Keratinocyte (primary cell): ENCODE measurements at regions not wholly inside any gene's neighbourhood (a gene's known extent, or its start where the extent isn't known, plus 50 kb on each side); places are given as distances from the start of the nearest gene placed in this dataset.

ENCODE experiments used
- DNase-seq: peaks from one replicate; pipeline ENCODE4 v3.0.0-alpha.2; 2011; ENCODE audit warnings: low read depth, missing footprints, low spot score
- FAIRE-seq: peaks from 2 replicates; lab custom pipeline; 2011; peaks lifted over from hg19 to GRCh38; lab: Jason Lieb, UNC
- H2AFZ ChIP-seq: 2 replicates; pipeline ENCODE4 v1.6.0; 2012; ENCODE audit warnings: low read length, control low read depth, inconsistent platforms; ENCODE audit not compliant: control insufficient read depth
- H3K27ac ChIP-seq: 2 replicates; pipeline ENCODE4 v1.5.1; 2011; ENCODE audit warnings: low read length; ENCODE audit not compliant: control insufficient read depth, insufficient read depth
- H3K27me3 ChIP-seq: 3 replicates; pipeline ENCODE4 v1.6.0; 2011; ENCODE audit warnings: low read length; ENCODE audit not compliant: control insufficient read depth, insufficient read depth; ENCODE audit errors: extremely low read depth
- H3K36me3 ChIP-seq, 2 experiments: 2 replicates in 1 of 2; 3 replicates in 1 of 2; pipeline ENCODE4 v1.5.1; 2011; ENCODE audit warnings: low read length in 2 of 2, mild to moderate bottlenecking in 1 of 2; ENCODE audit not compliant: control insufficient read depth in 2 of 2, insufficient read depth in 2 of 2; ENCODE audit errors: extremely low read depth in 1 of 2
- H3K4me1 ChIP-seq: 3 replicates; pipeline ENCODE4 v1.5.1; 2011; ENCODE audit warnings: low read length; ENCODE audit not compliant: control insufficient read depth, insufficient read depth; ENCODE audit errors: extremely low read depth
- H3K4me2 ChIP-seq: 3 replicates; pipeline ENCODE4 v1.6.0; 2011; ENCODE audit warnings: low read depth, low read length; ENCODE audit not compliant: control insufficient read depth, insufficient read depth; ENCODE audit errors: extremely low read depth
- H3K4me3 ChIP-seq, 3 experiments: fragments of 200-600 bp in 1 of 3; sonication (generic) in 1 of 3; 2 replicates in 2 of 3; 3 replicates in 1 of 3; pipeline ENCODE4 v1.5.1; 2011 to 2016; ENCODE audit warnings: low read length in 3 of 3, mild to moderate bottlenecking in 3 of 3, control low read depth in 2 of 3, inconsistent platforms in 1 of 3, low read depth in 1 of 3, mixed read lengths in 1 of 3, mixed run types in 1 of 3, moderate library complexity in 1 of 3; ENCODE audit not compliant: control insufficient read depth in 2 of 3, insufficient read depth in 2 of 3; ENCODE audit errors: extremely low read depth in 1 of 3
- H3K79me2 ChIP-seq: 2 replicates; pipeline ENCODE4 v1.6.0; 2012; ENCODE audit warnings: low read length; ENCODE audit not compliant: control insufficient read depth, insufficient read depth
- H3K9ac ChIP-seq: 3 replicates; pipeline ENCODE4 v1.6.0; 2011; ENCODE audit warnings: low read length; ENCODE audit not compliant: control insufficient read depth, insufficient read depth; ENCODE audit errors: extremely low read depth
- H3K9me1 ChIP-seq: 3 replicates; pipeline ENCODE4 v1.6.0; 2011; ENCODE audit warnings: low read length; ENCODE audit not compliant: control insufficient read depth, insufficient read depth; ENCODE audit errors: extremely low read depth
- H3K9me3 ChIP-seq: 2 replicates; pipeline ENCODE4 v1.5.1; 2012; ENCODE audit warnings: low read depth, low read length; ENCODE audit not compliant: control insufficient read depth
- H4K20me1 ChIP-seq: 3 replicates; pipeline ENCODE4 v1.6.0; 2011; ENCODE audit warnings: low read length; ENCODE audit not compliant: control insufficient read depth, insufficient read depth; ENCODE audit errors: extremely low read depth
- CTCF ChIP-seq, 3 experiments: IDR thresholded peaks in 1 of 3; conservative IDR thresholded peaks in 1 of 3; optimal IDR thresholded peaks in 1 of 3; 2 replicates in 2 of 3; 3 replicates in 1 of 3; pipeline versions ENCODE3 to v1.5.1; 2011; ENCODE audit warnings: low read length in 3 of 3, mild to moderate bottlenecking in 3 of 3, moderate library complexity in 2 of 3, control low read depth in 1 of 3, inconsistent platforms in 1 of 3; ENCODE audit not compliant: insufficient read depth in 2 of 3; ENCODE audit errors: extremely low read depth in 1 of 3
- EZH2 ChIP-seq: IDR thresholded peaks from one replicate; pipeline ENCODE4 v1.6.1; 2012; ENCODE audit warnings: inconsistent platforms, mild to moderate bottlenecking, low read length, moderate library complexity
- dilution Hi-C: fragments of 300-500 bp; cut with MboI; formaldehyde crosslinking; loops from one replicate; pipeline ENCODE4 v1.7.0; 2020; ENCODE audit warnings: low sequenced_read_pairs; ENCODE audit not compliant: extremely low pct_ligation_motif_present

GRCh38 chr5:174336479-174336878, 291.0 kb downstream of the NSG2 start:
- Histone ChIP-seq H3K9me3 (no peaks in the 10 kb centered on the region), H3K4me3 (no peak overlapping the region), H2AFZ (no peak overlapping the region), H3K4me2 (no peak overlapping the region), H3K79me2 (no peaks in the 10 kb centered on the region), H3K4me1 (peaks cover 2% of the 10 kb centered on the region), H3K27me3 (no peaks in the 10 kb centered on the region), H4K20me1 (no peaks in the 10 kb centered on the region), H3K9me1 (no peaks in the 10 kb centered on the region), H3K27ac (no peak overlapping the region), H3K36me3 (no peaks in the 10 kb centered on the region), H3K9ac (no peak overlapping the region)
- no peak for DNase-seq
- dilution Hi-C loops, result no loop called here
- no peak for TF ChIP-seq EZH2
- no peak for TF ChIP-seq CTCF (optimal IDR thresholded peaks at IDR 0.05 in 1 of 3, IDR thresholded peaks at IDR 0.05 in 1 of 3, conservative IDR thresholded peaks at IDR 0.05 in 1 of 3; ENCODE audit: extremely low read depth in 1 of 3, insufficient read depth in 2 of 3, low read length in 3 of 3)
- no peak for FAIRE-seq

- FAIRE-seq (no peak), DNase-seq (no peak)
- Histone ChIP-seq H3K27ac (no peak overlapping the region), H3K27me3 (no peaks in the 10 kb centered on the region), H3K4me2 (peak overlapping the region; percentile 25), H3K9me1 (no peaks in the 10 kb centered on the region), H3K36me3 (no peaks in the 10 kb centered on the region), H3K4me3 (no peak overlapping the region), H3K9me3 (no peaks in the 10 kb centered on the region), H3K9ac (no peak overlapping the region), H3K79me2 (no peaks in the 10 kb centered on the region), H2AFZ (no peak overlapping the region), H3K4me1 (peaks cover 2% of the 10 kb centered on the region), H4K20me1 (no peaks in the 10 kb centered on the region)
- dilution Hi-C loops, result no loop called here
- TF ChIP-seq CTCF (optimal IDR thresholded peaks at IDR 0.05 in 1 of 3, IDR thresholded peaks at IDR 0.05 in 1 of 3, conservative IDR thresholded peaks at IDR 0.05 in 1 of 3; ENCODE audit: extremely low read depth in 1 of 3, insufficient read depth in 2 of 3, low read length in 3 of 3) (no peak), EZH2 (no peak)
Observed at GRCh38 chr5:174337276-174338184, 292.0 kb downstream of the NSG2 start.
